ENCODE measurements at regions not wholly inside any gene's neighbourhood (a gene's known extent, or its start where the extent isn't known, plus 50 kb on each side); places are given as distances from the start of the nearest gene placed in this dataset.
A peak's percentile ranks its signal among the peaks of the same experiment; 100 is the strongest.

GRCh38 chr3:182460303-182460702 lies 333.0 kb upstream of the ATP11B start:
- no peak for DNase-seq (ENCODE audit: low spot score)

GRCh38 chr3:182462152-182462551 lies 331.2 kb upstream of the ATP11B start:
- no peak for DNase-seq (ENCODE audit: low spot score)

- DNase-seq (ENCODE audit: low spot score) = no peak
Measured at GRCh38 chr3:182464513-182465145, 328.7 kb upstream of the ATP11B start.

- DNase-seq (ENCODE audit: low spot score) = no peak
Measured at GRCh38 chr3:182465301-182466185, 327.8 kb upstream of the ATP11B start.

GRCh38 chr3:182469086-182469485 lies 324.2 kb upstream of the ATP11B start:
- DNase-seq (ENCODE audit: low spot score) = no peak

GRCh38 chr3:182470187-182470586 lies 323.1 kb upstream of the ATP11B start:
- DNase-seq (ENCODE audit: low spot score) = no peak

- no peak for DNase-seq (ENCODE audit: low spot score)
Measured at GRCh38 chr3:182473191-182473710, 320.1 kb upstream of the ATP11B start.

GRCh38 chr3:182478369-182478768 lies 314.9 kb upstream of the ATP11B start:
- DNase-seq (ENCODE audit: low spot score) = no peak

- DNase-seq (ENCODE audit: low spot score) = no peak
Measured at GRCh38 chr3:182479419-182480336, 313.6 kb upstream of the ATP11B start.

- DNase-seq (ENCODE audit: low spot score) = no peak
Measured at GRCh38 chr3:182482705-182483104, 310.6 kb upstream of the ATP11B start.

GRCh38 chr3:182484682-182485081 lies 308.6 kb upstream of the ATP11B start:
- no peak for DNase-seq (ENCODE audit: low spot score)

GRCh38 chr3:182485301-182485700 lies 308.0 kb upstream of the ATP11B start:
- no peak for DNase-seq (ENCODE audit: low spot score)

GRCh38 chr3:182486463-182486862 lies 306.8 kb upstream of the ATP11B start:
- DNase-seq (ENCODE audit: low spot score) = no peak

- DNase-seq (ENCODE audit: low spot score) = no peak
Measured at GRCh38 chr3:182487143-182487542, 306.2 kb upstream of the ATP11B start.

GRCh38 chr3:182487611-182488010 lies 305.7 kb upstream of the ATP11B start:
- no peak for DNase-seq (ENCODE audit: low spot score)

- DNase-seq (ENCODE audit: low spot score) = peak; percentile 78
Measured at GRCh38 chr3:182490596-182491491, 302.5 kb upstream of the ATP11B start.

GRCh38 chr3:182491577-182491976 lies 301.7 kb upstream of the ATP11B start:
- no peak for DNase-seq (ENCODE audit: low spot score)

- no peak for DNase-seq (ENCODE audit: low spot score)
Measured at GRCh38 chr3:182492536-182492935, 300.8 kb upstream of the ATP11B start.

GRCh38 chr3:182500289-182500688 lies 293.0 kb upstream of the ATP11B start:
- no peak for DNase-seq (ENCODE audit: low spot score)

GRCh38 chr3:182501856-182502255 lies 291.4 kb upstream of the ATP11B start:
- DNase-seq (ENCODE audit: low spot score) = peak; percentile 49

- no peak for DNase-seq (ENCODE audit: low spot score)
Measured at GRCh38 chr3:182503401-182503800, 289.9 kb upstream of the ATP11B start.

Data from NAMALWA (cell line).